ENCODE measurements at regions not wholly inside any gene's neighbourhood (a gene's known extent, or its start where the extent isn't known, plus 50 kb on each side); places are given as distances from the start of the nearest gene placed in this dataset.
A peak's percentile ranks its signal among the peaks of the same experiment; 100 is the strongest.

DNA sequence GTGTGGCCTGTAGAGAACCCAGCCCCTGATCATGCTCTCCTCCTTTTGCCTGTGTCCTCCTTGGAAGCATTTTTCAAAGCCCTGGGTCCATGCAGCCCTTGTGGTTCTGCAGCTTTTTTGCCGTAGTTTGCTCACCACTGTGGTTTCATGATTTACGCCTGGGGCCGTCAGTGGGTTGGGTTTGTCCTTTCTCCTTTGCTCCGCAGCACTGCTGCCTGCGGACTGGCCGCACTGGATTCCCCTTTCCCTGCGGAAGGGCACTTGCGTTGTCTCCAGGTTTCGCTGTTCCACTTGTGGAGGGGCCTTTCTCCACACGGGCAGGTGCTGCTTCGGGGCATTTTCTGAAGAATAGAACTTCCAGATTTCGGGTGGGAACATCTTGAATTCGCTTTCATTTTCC lies 1260.9 kb downstream of the BRD1 start:
- no peak overlapping the region for H3K4me3 Mint-ChIP-seq
- TF ChIP-seq, protein P1, sequence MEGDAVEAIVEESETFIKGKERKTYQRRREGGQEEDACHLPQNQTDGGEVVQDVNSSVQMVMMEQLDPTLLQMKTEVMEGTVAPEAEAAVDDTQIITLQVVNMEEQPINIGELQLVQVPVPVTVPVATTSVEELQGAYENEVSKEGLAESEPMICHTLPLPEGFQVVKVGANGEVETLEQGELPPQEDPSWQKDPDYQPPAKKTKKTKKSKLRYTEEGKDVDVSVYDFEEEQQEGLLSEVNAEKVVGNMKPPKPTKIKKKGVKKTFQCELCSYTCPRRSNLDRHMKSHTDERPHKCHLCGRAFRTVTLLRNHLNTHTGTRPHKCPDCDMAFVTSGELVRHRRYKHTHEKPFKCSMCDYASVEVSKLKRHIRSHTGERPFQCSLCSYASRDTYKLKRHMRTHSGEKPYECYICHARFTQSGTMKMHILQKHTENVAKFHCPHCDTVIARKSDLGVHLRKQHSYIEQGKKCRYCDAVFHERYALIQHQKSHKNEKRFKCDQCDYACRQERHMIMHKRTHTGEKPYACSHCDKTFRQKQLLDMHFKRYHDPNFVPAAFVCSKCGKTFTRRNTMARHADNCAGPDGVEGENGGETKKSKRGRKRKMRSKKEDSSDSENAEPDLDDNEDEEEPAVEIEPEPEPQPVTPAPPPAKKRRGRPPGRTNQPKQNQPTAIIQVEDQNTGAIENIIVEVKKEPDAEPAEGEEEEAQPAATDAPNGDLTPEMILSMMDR (conservative IDR thresholded peaks at IDR 0.05): no peak
- peak overlapping the region; percentile 43 for H3K27ac Mint-ChIP-seq (ENCODE audit: unreplicated experiment)
- no peaks in the 10 kb centered on the region for H3K27me3 Mint-ChIP-seq (ENCODE audit: low read depth)
- DNase-seq (ENCODE audit: low read depth, low spot score): no peak
- H3K9me3 Mint-ChIP-seq: peaks cover 12% of the 10 kb centered on the region
- H3K36me3 Mint-ChIP-seq (ENCODE audit: low read depth): peaks cover 14% of the 10 kb centered on the region
- peaks cover 21% of the 10 kb centered on the region for H3K4me1 Mint-ChIP-seq

DNA sequence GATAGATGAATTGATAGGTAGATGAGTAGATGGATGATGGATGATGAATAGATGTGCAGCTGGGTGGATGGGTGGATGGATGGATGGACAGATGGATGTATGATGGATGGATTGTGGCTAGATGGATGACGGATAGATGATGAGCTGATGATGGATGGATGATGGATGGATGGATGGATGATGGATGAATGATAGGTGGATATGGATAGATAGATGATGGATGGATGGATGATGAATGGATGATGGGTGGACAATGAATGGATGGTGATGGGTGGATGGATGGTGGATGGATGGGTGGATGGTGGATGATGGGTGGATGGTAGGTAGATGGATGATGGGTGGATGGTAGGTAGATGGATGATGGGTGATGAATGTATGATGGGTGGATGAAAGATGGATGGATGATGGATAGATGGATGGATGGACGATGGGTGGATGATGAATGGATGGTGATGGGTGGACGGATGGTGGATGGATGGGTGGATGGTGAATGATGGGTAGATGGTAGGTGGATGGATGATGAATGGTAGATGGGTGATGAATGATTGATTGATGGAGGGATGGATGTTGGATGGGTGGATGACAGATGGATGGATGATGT lies 1261.7 kb downstream of the BRD1 start:
- Mint-ChIP-seq H3K9me3 (peaks cover 9% of the 10 kb centered on the region), H3K27ac (ENCODE audit: unreplicated experiment) (no peak overlapping the region), H3K36me3 (ENCODE audit: low read depth) (peaks cover 11% of the 10 kb centered on the region), H3K4me3 (no peak overlapping the region), H3K4me1 (peaks cover 28% of the 10 kb centered on the region), H3K27me3 (ENCODE audit: low read depth) (no peaks in the 10 kb centered on the region)
- TF ChIP-seq, protein P1 (conservative IDR thresholded peaks at IDR 0.05): no peak
- no peak for DNase-seq (ENCODE audit: low read depth, low spot score)

DNA sequence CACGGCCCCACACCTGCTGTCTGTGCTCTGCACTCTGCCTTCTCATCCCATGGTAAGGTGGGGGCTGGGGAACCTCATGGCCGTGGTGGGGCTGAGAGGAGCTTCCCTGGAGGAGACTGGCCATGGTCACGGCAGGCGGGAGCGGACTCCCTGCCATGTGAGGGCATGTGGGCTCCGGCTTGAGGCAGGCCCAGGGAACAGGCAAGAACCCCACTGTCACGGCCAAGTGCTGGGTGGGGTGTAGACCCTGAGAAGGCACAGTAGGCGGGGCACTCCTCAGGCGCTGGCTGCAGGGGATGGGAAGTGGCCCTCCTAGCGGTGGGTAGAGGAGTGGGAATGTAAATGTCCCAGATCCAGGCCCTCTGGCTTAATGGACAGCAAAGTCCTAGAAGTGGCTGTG lies 1262.7 kb downstream of the BRD1 start:
- Mint-ChIP-seq H3K9me3 (peaks cover 2% of the 10 kb centered on the region), H3K4me1 (peaks cover 32% of the 10 kb centered on the region), H3K4me3 (no peak overlapping the region), H3K27me3 (ENCODE audit: low read depth) (no peaks in the 10 kb centered on the region), H3K27ac (ENCODE audit: unreplicated experiment) (no peak overlapping the region), H3K36me3 (ENCODE audit: low read depth) (peaks cover 4% of the 10 kb centered on the region)
- DNase-seq (ENCODE audit: low read depth, low spot score): no peak
- TF ChIP-seq, protein P1 (conservative IDR thresholded peaks at IDR 0.05): no peak

DNA sequence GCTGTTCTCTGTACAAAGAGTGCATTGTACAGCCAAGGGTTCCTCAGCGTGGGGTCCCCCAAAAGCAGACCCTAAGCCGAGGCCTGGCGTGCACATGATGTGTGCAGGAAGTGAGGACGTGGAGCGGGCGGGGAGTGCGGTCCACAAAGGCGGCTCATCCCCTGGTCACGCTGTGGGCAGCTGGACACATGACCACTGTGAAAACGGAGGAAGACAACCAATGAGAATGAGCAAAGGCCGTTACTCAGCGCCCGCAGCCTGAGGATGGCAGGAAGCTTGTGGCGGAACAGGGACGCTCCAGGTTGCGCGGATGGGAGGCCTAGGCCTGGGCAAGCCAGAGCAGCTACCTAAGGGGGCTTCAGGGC lies 1263.7 kb downstream of the BRD1 start:
- TF ChIP-seq, protein P1 (conservative IDR thresholded peaks at IDR 0.05): no peak
- H3K4me1 Mint-ChIP-seq: peaks cover 32% of the 10 kb centered on the region
- peaks cover 2% of the 10 kb centered on the region for H3K36me3 Mint-ChIP-seq (ENCODE audit: low read depth)
- H3K4me3 Mint-ChIP-seq: no peak overlapping the region
- no peaks in the 10 kb centered on the region for H3K9me3 Mint-ChIP-seq
- no peak overlapping the region for H3K27ac Mint-ChIP-seq (ENCODE audit: unreplicated experiment)
- no peaks in the 10 kb centered on the region for H3K27me3 Mint-ChIP-seq (ENCODE audit: low read depth)
- no peak for DNase-seq (ENCODE audit: low read depth, low spot score)

DNA sequence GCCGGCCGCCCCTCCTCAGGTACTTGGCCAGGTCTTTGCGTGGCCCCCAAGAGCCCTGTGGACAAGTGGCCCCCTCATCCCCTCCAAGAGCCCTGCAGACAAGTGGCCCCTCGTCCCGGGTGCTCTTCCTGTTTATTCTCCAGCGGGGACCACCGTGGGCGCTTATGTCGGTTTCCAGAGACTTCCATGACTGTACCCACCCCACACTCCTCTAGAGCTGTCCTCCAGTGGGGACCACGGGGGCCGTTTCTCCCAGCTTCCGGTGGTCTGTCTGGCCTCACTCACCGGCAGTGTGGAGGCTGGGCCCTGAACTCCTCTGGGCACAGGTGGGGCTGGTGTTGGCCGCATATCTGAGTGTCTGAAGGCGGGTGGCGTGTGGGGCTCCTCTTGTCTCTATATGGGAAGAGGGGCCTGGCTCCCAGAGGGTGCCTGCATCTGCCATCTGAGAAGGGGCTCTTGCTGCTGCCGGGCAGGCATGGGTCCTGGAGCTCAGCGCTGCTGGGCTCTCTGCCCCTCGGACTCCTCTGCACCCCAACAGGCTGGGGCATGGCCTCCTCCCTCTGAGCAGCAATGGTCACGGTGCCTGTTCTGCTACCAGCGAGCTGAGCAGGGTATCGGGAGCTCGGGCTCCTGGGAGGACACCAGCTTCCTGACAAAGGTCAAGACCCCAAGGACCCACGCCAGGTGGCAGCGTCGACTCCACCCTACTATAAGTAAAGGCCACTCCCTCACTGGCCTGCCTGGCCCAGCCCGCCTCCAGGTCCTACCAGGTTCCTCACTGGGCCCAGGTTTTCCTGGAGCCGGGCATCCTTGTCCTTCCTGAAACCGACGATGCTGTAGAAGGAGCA lies 1264.3 kb downstream of the BRD1 start:
- Mint-ChIP-seq H3K27me3 (ENCODE audit: low read depth) (no peaks in the 10 kb centered on the region), H3K4me1 (peaks cover 26% of the 10 kb centered on the region), H3K36me3 (ENCODE audit: low read depth) (peaks cover 2% of the 10 kb centered on the region), H3K4me3 (no peak overlapping the region), H3K9me3 (no peaks in the 10 kb centered on the region), H3K27ac (ENCODE audit: unreplicated experiment) (peak overlapping the region; percentile 35)
- TF ChIP-seq, protein P1 (conservative IDR thresholded peaks at IDR 0.05): no peak
- DNase-seq (ENCODE audit: low read depth, low spot score): no peak

Data from neural crest cell (in vitro differentiated cells).